ENCODE measurements at regions not wholly inside any gene's neighbourhood (a gene's known extent, or its start where the extent isn't known, plus 50 kb on each side); places are given as distances from the start of the nearest gene placed in this dataset.

- Histone ChIP-seq H3K27me3 (no peaks in the 10 kb centered on the region), H3K9me3 (peaks cover 0 to 10% (median 0%) of the 10 kb centered on the region in 4 donors), H3K27ac (no peak overlapping the region), H3K36me3 (no peaks in the 10 kb centered on the region), H3K4me3 (no peak overlapping the region), H3K4me1 (no peaks in the 10 kb centered on the region)
- TF ChIP-seq POLR2A (IDR thresholded peaks at IDR 0.05) (no peak), CTCF (IDR thresholded peaks at IDR 0.05) (no peak)
- DNase-seq: no peak
Measured at GRCh38 chr10:81514811-81515210, 360.2 kb upstream of the NRG3 start.

GRCh38 chr10:81520688-81521087 is 354.3 kb upstream of the NRG3 start:
- no peak for TF ChIP-seq POLR2A (IDR thresholded peaks at IDR 0.05)
- Histone ChIP-seq H3K4me3 (no peak overlapping the region), H3K27ac (no peak overlapping the region), H3K36me3 (no peaks in the 10 kb centered on the region), H3K27me3 (no peaks in the 10 kb centered on the region), H3K9me3 (no peaks in the 10 kb centered on the region), H3K4me1 (no peaks in the 10 kb centered on the region)
- DNase-seq: no peak

- TF ChIP-seq CTCF (IDR thresholded peaks at IDR 0.05) (no peak), POLR2A (IDR thresholded peaks at IDR 0.05) (no peak)
- no peak overlapping the region for H3K4me3 ChIP-seq
- no peak overlapping the region for H3K27ac ChIP-seq
- H3K9me3 ChIP-seq: no peaks in the 10 kb centered on the region
- no peaks in the 10 kb centered on the region for H3K4me1 ChIP-seq
- no peaks in the 10 kb centered on the region for H3K36me3 ChIP-seq
- no peak for DNase-seq
- no peaks in the 10 kb centered on the region for H3K27me3 ChIP-seq
Measured at GRCh38 chr10:81524467-81524866, 350.5 kb upstream of the NRG3 start.

GRCh38 chr10:81532403-81532802 is 342.6 kb upstream of the NRG3 start:
- Histone ChIP-seq H3K27ac (no peak overlapping the region), H3K9me3 (no peaks in the 10 kb centered on the region), H3K4me1 (no peaks in the 10 kb centered on the region), H3K27me3 (no peaks in the 10 kb centered on the region), H3K4me3 (no peak overlapping the region), H3K36me3 (no peaks in the 10 kb centered on the region)
- DNase-seq: no peak
- TF ChIP-seq POLR2A (IDR thresholded peaks at IDR 0.05) (no peak), CTCF (IDR thresholded peaks at IDR 0.05) (no peak)

- no peak overlapping the region for H3K27ac ChIP-seq
Measured at GRCh38 chr10:81534991-81535390, 340.0 kb upstream of the NRG3 start.

GRCh38 chr10:81541517-81541916 is 333.5 kb upstream of the NRG3 start:
- Histone ChIP-seq H3K4me1 (no peaks in the 10 kb centered on the region), H3K27me3 (no peaks in the 10 kb centered on the region), H3K9me3 (no peaks in the 10 kb centered on the region), H3K27ac (no peak overlapping the region), H3K36me3 (no peaks in the 10 kb centered on the region), H3K4me3 (no peak overlapping the region)
- TF ChIP-seq POLR2A (IDR thresholded peaks at IDR 0.05): no peak
- no peak for TF ChIP-seq CTCF (IDR thresholded peaks at IDR 0.05)
- DNase-seq: no peak

More at GRCh38 chr10:81534991-81535390, 340.0 kb upstream of the NRG3 start:
- Histone ChIP-seq H3K4me3 (no peak overlapping the region), H3K27me3 (no peaks in the 10 kb centered on the region), H3K4me1 (no peaks in the 10 kb centered on the region), H3K36me3 (no peaks in the 10 kb centered on the region), H3K9me3 (no peaks in the 10 kb centered on the region)
- no peak for DNase-seq
- TF ChIP-seq POLR2A (IDR thresholded peaks at IDR 0.05) (no peak), CTCF (IDR thresholded peaks at IDR 0.05) (no peak)
